GM12801 (cell line): ENCODE measurements at regions not wholly inside any gene's neighbourhood (a gene's known extent, or its start where the extent isn't known, plus 50 kb on each side); places are given as distances from the start of the nearest gene placed in this dataset.

ENCODE experiments used
- CTCF ChIP-seq: IDR thresholded peaks from one replicate; pipeline ENCODE4 v1.5.1; 2011; ENCODE audit warnings: control low read depth; ENCODE audit not compliant: insufficient read length; ENCODE audit errors: extremely low read depth

GRCh38 chr10:33092596-33092995, 134.6 kb upstream of the ITGB1 start:
- TF ChIP-seq CTCF = no peak

- TF ChIP-seq CTCF = no peak
Measured at GRCh38 chr10:33091201-33091600, 133.2 kb upstream of the ITGB1 start.

- TF ChIP-seq CTCF = no peak
Measured at GRCh38 chr10:33088990-33089389, 131.0 kb upstream of the ITGB1 start.

GRCh38 chr10:33087922-33088321, 129.9 kb upstream of the ITGB1 start:
- TF ChIP-seq CTCF = no peak

GRCh38 chr10:33087152-33087551, 129.1 kb upstream of the ITGB1 start:
- no peak for TF ChIP-seq CTCF

GRCh38 chr10:33086100-33086499, 128.1 kb upstream of the ITGB1 start:
- TF ChIP-seq CTCF = no peak

- TF ChIP-seq CTCF = no peak
Measured at GRCh38 chr10:33085313-33085833, 127.3 kb upstream of the ITGB1 start.

GRCh38 chr10:33084453-33084852, 126.4 kb upstream of the ITGB1 start:
- no peak for TF ChIP-seq CTCF
